Glutamatergic neuron (in vitro differentiated cells): ENCODE measurements at regions not wholly inside any gene's neighbourhood (a gene's known extent, or its start where the extent isn't known, plus 50 kb on each side); places are given as distances from the start of the nearest gene placed in this dataset.

Experiments
- DNase-seq: peaks from one replicate; pipeline ENCODE4 v3.0.0; 2022
- H3K27ac Mint-ChIP-seq: one replicate; pipeline ENCODE4 v1.8.0; 2020; ENCODE audit warnings: mild to moderate bottlenecking, mixed read lengths, inconsistent platforms; ENCODE audit not compliant: unreplicated experiment
- H3K27me3 Mint-ChIP-seq: one replicate; pipeline ENCODE4 v1.8.0; 2020; ENCODE audit warnings: mild to moderate bottlenecking, moderate library complexity, mixed read lengths, inconsistent platforms; ENCODE audit not compliant: unreplicated experiment
- H3K36me3 Mint-ChIP-seq: one replicate; pipeline ENCODE4 v1.8.0; 2020; ENCODE audit warnings: mild to moderate bottlenecking, mixed read lengths, inconsistent platforms; ENCODE audit not compliant: unreplicated experiment
- H3K4me1 Mint-ChIP-seq: one replicate; pipeline ENCODE4 v1.8.0; 2020; ENCODE audit warnings: mild to moderate bottlenecking, low read depth, mixed read lengths, inconsistent platforms; ENCODE audit not compliant: unreplicated experiment
- H3K4me3 Mint-ChIP-seq: one replicate; pipeline ENCODE4 v1.8.0; 2020; ENCODE audit warnings: mild to moderate bottlenecking, mixed read lengths, inconsistent platforms; ENCODE audit not compliant: unreplicated experiment
- H3K9me3 Mint-ChIP-seq: one replicate; pipeline ENCODE4 v1.8.0; 2020; ENCODE audit warnings: mild to moderate bottlenecking, moderate library complexity, mixed read lengths, inconsistent platforms; ENCODE audit not compliant: unreplicated experiment
- CTCF ChIP-seq: fragments of 200-600 bp; sonication (generic); IDR thresholded peaks from one replicate; pipeline ENCODE4 v1.5.0; 2021; ENCODE audit not compliant: partially characterized antibody, unreplicated experiment

DNA sequence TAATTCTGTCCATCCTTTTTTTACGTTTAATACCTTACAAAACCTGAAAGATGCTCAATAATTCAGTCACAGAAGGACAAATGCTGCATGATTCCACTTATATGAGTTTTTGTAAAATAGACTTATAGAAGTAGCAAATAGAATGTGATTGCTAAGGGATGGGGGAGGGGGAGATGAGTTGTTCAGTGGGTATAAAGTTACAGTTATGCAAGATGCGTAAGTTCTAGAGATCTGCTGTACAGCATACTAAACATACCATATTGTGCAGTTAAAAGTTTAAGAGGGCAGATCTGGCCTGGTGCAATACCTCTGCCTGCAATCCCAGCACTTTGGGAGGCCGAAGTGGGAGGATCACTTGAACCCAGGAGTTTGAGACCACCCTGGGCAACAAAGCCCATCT lies 78.8 kb downstream of the TET3 start:
- Mint-ChIP-seq H3K27ac (peak overlapping the region; percentile 23), H3K36me3 (peaks cover 17% of the 10 kb centered on the region), H3K4me3 (no peak overlapping the region), H3K27me3 (peaks cover 3% of the 10 kb centered on the region), H3K4me1 (peaks cover 6% of the 10 kb centered on the region), H3K9me3 (peaks cover 11% of the 10 kb centered on the region)
- no peak for TF ChIP-seq CTCF
- no peak for DNase-seq

DNA sequence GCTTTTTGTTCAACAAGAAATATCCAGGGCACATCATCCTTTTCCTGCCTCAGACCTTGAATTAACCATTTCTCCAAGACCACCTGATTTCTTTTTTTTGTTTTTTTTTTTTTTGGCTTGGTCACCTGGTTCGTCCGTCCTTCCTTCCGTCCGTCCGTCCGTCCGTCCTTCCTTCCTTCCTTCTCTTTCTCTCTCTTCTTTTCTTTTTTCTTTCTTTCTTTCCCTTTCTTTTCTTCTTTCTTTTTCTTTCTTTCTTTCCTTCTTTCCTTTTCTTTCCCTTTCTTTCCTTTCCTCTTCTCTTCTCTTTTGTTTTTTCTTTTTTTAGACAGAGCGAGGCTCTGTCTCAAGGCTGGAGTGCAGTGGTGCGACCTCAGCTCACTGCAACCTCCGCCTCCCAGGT lies 80.7 kb downstream of the TET3 start:
- Mint-ChIP-seq H3K27me3 (no peaks in the 10 kb centered on the region), H3K4me3 (no peak overlapping the region), H3K36me3 (peaks cover 11% of the 10 kb centered on the region), H3K27ac (no peak overlapping the region), H3K9me3 (peaks cover 7% of the 10 kb centered on the region), H3K4me1 (peaks cover 3% of the 10 kb centered on the region)
- TF ChIP-seq CTCF: no peak
- DNase-seq: no peak

- H3K27ac Mint-ChIP-seq: no peak overlapping the region
- no peaks in the 10 kb centered on the region for H3K27me3 Mint-ChIP-seq
- DNase-seq: no peak
- TF ChIP-seq CTCF: no peak
- peaks cover 3% of the 10 kb centered on the region for H3K4me1 Mint-ChIP-seq
- no peak overlapping the region for H3K4me3 Mint-ChIP-seq
- H3K36me3 Mint-ChIP-seq: peaks cover 11% of the 10 kb centered on the region
- H3K9me3 Mint-ChIP-seq: peaks cover 7% of the 10 kb centered on the region
Measured at GRCh38 chr2:74066491-74067203, 81.1 kb downstream of the BOLA3 start.

- peaks cover 9% of the 10 kb centered on the region for H3K36me3 Mint-ChIP-seq
- TF ChIP-seq CTCF: no peak
- no peak overlapping the region for H3K4me3 Mint-ChIP-seq
- no peaks in the 10 kb centered on the region for H3K27me3 Mint-ChIP-seq
- DNase-seq: no peak
- peaks cover 6% of the 10 kb centered on the region for H3K4me1 Mint-ChIP-seq
- H3K27ac Mint-ChIP-seq: no peak overlapping the region
- peaks cover 6% of the 10 kb centered on the region for H3K9me3 Mint-ChIP-seq
Measured at GRCh38 chr2:74067221-74067747, 80.4 kb downstream of the BOLA3 start.

DNA sequence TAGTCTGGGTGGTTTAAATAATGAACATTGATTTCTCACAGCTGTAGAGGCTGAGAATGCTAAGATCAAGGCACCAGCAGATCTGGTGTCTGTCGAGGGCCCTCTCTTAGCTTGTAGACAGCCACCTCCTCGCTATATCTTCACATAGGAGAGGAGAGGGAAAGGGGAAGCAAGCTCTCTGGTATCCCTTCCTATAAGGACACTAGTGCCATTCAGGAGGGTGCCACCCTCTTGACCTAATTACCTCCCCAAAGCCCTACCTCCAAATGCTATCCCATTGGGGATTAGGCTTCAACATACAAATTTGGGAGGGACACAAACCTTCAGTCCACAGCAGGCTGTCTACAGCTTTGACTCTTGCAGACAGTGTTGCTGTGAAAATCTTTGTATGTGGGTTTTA lies 76.7 kb downstream of the BOLA3 start:
- DNase-seq: no peak
- no peak overlapping the region for H3K4me3 Mint-ChIP-seq
- no peaks in the 10 kb centered on the region for H3K36me3 Mint-ChIP-seq
- TF ChIP-seq CTCF: no peak
- H3K9me3 Mint-ChIP-seq: peaks cover 12% of the 10 kb centered on the region
- H3K27me3 Mint-ChIP-seq: peaks cover 5% of the 10 kb centered on the region
- peaks cover 21% of the 10 kb centered on the region for H3K4me1 Mint-ChIP-seq
- no peak overlapping the region for H3K27ac Mint-ChIP-seq
